GM12873 (cell line): ENCODE measurements at regions not wholly inside any gene's neighbourhood (a gene's known extent, or its start where the extent isn't known, plus 50 kb on each side); places are given as distances from the start of the nearest gene placed in this dataset.

Experiments
- TF ChIP-seq, protein P1 (sequence below): IDR thresholded peaks from 2 replicates; pipeline ENCODE4 v1.5.1; 2012; ENCODE audit warnings: low read depth, mild to moderate bottlenecking, moderate library complexity, low read length, control low read depth; ENCODE audit not compliant: insufficient read depth; ENCODE audit errors: missing control alignments

DNA sequence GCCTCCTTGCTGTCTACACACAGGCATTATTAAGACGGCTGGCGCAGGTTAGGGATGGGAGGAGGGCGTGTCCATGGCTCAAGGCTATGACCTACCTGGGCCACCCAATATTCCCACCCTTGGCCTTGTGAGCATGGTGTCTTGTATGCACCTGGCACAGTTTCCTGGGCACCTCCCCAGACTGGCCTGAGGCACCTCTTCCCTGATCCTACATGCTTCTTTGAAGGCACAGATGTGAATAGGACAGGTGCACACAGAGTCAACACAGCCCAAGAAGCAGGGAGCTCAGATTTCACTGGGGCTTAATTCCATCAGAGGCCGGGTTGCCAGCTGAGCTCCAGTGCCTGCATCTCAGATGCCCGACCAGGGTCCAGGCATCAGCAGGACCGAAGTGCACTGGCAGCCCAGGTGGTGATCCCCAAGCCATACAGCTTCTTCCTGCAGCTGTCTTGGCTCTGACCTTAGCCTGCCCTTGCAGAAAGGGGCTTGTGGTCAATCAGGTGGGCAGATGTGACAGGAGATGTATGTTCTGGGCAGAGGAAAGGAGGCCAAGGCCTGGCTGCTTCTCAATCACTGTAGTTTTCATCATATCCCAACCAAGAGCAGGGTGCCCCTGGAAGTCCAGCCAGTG lies 287.7 kb downstream of the CLIC5 start:
- TF ChIP-seq, protein P1, sequence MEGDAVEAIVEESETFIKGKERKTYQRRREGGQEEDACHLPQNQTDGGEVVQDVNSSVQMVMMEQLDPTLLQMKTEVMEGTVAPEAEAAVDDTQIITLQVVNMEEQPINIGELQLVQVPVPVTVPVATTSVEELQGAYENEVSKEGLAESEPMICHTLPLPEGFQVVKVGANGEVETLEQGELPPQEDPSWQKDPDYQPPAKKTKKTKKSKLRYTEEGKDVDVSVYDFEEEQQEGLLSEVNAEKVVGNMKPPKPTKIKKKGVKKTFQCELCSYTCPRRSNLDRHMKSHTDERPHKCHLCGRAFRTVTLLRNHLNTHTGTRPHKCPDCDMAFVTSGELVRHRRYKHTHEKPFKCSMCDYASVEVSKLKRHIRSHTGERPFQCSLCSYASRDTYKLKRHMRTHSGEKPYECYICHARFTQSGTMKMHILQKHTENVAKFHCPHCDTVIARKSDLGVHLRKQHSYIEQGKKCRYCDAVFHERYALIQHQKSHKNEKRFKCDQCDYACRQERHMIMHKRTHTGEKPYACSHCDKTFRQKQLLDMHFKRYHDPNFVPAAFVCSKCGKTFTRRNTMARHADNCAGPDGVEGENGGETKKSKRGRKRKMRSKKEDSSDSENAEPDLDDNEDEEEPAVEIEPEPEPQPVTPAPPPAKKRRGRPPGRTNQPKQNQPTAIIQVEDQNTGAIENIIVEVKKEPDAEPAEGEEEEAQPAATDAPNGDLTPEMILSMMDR: no peak

DNA sequence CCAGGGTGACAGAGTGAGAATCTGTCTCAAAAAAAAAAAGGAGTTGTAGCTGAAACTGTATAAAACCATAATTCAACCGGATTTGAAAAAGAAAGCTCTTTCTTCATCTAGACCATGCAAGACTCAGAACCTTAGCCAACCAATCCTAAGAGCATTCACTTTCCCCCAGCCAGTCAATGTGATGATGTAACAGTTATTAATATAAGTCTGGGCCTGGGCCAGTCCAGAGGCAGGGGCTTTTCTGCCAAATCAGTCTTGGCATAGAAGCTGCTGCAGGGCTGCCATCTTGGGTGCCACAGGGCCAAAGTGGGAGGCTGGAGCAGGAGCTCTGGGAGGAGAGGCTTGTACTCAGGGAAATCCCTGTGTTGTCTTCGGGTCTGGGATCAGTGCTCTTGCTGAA lies 288.4 kb downstream of the CLIC5 start:
- TF ChIP-seq, protein P1: no peak

DNA sequence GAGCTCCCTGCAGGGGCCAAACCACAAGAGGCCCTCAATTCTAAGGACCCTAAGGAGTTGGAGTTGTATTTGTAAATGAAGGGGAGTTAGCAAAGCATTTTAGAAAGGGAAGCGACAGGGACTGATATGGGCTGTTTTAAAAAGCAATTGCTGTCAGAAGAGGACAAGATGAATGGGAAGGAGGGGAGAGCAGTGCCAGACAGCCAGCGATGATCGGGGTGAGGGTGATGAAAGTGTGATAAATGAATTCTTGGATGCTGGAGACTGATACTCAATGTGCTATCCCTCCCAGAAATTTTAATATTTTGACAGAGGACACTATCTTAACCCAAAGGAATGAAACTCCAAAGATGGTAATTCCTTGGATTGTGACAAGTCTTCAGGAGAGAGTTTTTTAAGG lies 289.2 kb downstream of the CLIC5 start:
- TF ChIP-seq, protein P1: no peak

GRCh38 chr6:45724511-45724910 lies 291.1 kb downstream of the CLIC5 start:
- TF ChIP-seq, protein P1: no peak

- TF ChIP-seq, protein P1: no peak
Observed at GRCh38 chr6:45724027-45724426, 291.6 kb downstream of the CLIC5 start.

GRCh38 chr6:45722876-45723275 lies 292.8 kb downstream of the CLIC5 start:
- TF ChIP-seq, protein P1: no peak

- TF ChIP-seq, protein P1: no peak
Observed at GRCh38 chr6:45721665-45722064, 294.0 kb downstream of the CLIC5 start.
